Choroid plexus epithelial cell (primary cell): ENCODE measurements at regions not wholly inside any gene's neighbourhood (a gene's known extent, or its start where the extent isn't known, plus 50 kb on each side); places are given as distances from the start of the nearest gene placed in this dataset.

ENCODE experiments used
- DNase-seq: peaks from one replicate; pipeline ENCODE4 v3.0.0-alpha.2; 2010; ENCODE audit warnings: low read depth
- H3K4me3 ChIP-seq: 2 replicates; pipeline ENCODE4 v1.5.1; 2011; ENCODE audit warnings: low read depth, mild to moderate bottlenecking, control low read depth, low read length, moderate library complexity
- TF ChIP-seq, protein P1 (sequence below): conservative IDR thresholded peaks from 2 replicates; pipeline ENCODE4 v1.5.1; 2011; ENCODE audit warnings: low read depth, mild to moderate bottlenecking, control low read depth, inconsistent platforms, low read length, moderate library complexity

DNA sequence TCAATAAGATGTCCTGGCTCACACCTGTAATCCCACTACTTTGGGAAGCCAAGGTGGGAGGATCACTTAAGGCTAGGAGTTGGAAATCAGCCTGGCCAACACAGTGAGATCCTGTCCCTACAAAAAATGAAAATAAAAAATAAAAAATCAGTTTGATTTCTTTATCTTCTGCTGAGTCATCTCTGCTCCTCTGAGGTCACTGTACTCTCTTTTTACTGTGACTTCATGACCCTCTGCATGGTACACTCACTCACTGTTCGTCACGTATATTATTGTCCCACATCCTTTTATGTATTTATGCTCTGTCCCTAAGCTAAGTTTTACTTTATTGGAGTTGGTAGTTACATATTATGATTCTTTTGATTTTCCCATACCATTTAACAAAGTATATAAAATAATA, 333.3 kb downstream of the PCDH7 start:
- DNase-seq = no peak
- H3K4me3 ChIP-seq = no peak overlapping the region
- TF ChIP-seq, protein P1, sequence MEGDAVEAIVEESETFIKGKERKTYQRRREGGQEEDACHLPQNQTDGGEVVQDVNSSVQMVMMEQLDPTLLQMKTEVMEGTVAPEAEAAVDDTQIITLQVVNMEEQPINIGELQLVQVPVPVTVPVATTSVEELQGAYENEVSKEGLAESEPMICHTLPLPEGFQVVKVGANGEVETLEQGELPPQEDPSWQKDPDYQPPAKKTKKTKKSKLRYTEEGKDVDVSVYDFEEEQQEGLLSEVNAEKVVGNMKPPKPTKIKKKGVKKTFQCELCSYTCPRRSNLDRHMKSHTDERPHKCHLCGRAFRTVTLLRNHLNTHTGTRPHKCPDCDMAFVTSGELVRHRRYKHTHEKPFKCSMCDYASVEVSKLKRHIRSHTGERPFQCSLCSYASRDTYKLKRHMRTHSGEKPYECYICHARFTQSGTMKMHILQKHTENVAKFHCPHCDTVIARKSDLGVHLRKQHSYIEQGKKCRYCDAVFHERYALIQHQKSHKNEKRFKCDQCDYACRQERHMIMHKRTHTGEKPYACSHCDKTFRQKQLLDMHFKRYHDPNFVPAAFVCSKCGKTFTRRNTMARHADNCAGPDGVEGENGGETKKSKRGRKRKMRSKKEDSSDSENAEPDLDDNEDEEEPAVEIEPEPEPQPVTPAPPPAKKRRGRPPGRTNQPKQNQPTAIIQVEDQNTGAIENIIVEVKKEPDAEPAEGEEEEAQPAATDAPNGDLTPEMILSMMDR = no peak

DNA sequence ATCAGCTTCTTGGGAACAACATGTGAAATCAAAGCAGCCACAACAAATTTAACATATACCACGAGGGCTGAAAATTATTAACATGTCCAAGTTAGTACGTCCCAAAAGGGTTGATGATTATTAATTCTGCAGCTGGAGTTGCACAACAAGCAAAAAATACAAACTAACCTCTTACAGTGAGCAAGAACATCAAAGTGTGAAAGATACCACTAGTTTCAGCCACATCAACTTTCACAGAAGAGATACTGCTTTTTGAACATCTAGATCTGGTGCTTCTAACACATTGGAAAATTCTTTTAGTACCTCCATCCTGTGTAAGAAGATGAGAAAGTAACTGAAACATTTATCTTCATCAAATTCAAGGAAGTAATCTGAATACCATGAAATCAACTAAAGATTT, 334.1 kb downstream of the PCDH7 start:
- TF ChIP-seq, protein P1 = no peak
- DNase-seq = no peak
- H3K4me3 ChIP-seq = no peak overlapping the region

DNA sequence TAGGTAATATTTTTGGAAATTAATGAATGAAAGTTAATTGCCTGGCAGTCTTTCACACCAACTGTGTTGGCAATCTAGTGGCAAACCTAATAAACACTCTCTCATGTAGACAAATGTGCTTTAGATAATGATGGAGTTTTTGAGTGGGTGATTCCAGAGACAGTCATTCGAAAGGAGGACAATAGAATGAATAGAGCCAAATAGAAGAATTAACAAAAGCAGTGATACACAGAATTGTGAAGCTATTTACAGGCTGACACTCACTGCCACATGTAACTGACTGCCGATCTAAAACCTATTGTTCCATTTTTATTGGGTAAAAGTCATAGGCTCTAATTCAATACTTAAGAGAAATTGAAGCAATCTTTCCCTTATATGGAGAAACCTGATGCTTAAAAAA, 338.5 kb downstream of the PCDH7 start:
- DNase-seq = no peak
- TF ChIP-seq, protein P1 = no peak
- H3K4me3 ChIP-seq = no peak overlapping the region

DNA sequence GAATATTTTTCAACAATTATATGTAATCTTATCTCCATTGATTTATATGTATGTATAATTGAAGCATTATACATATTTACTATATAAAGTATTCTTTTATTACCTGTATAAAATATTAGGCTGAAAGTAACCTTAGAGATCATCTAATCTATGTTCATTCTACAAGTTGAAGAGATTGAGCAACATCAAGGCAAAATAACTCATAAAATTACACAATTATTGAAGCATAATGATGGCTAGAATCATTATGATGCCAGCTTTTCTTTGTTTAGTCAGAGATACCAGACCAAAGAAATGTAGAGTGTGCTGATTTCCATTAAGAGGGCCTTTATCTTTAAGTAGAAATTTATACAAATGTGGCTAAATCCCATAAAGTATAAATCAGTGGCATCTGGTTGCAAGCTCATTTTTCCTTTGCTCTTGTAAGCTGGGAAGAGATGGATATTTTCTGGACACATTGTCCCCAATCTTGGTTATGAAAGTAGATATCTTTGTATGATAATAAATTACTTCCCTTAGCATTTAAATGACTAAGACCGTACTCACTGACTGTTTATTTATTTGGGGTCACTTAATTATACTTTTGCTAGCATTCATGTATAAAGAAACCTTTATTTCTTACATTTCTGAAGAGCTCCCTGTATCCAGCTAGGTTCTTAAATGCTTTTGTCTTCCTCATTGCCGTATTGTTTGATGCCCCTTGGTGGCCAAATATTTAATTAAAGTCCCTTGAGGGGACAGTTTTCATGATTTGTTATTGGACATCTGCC, 339.8 kb downstream of the PCDH7 start:
- TF ChIP-seq, protein P1 = no peak
- no peak overlapping the region for H3K4me3 ChIP-seq
- DNase-seq = no peak

DNA sequence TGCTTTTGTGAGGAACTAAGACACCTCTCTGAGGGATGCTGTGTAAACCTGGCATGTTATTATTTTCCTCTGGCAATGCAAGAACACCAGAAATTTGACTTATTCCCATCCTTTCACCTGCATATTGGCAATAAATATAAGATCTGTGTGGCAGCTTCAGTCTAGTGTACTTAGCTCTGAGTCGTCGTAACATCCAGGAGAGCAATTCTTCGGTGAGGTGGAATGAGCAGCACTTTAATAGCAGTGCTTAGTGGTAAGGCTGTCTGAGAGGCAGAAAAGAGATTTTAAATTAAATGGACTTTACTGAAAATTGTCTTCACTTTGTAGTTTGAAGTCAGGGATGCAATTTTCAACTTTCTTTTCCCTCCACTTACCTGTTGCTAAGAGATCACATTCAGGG, 344.9 kb downstream of the PCDH7 start:
- no peak for DNase-seq
- H3K4me3 ChIP-seq = no peak overlapping the region
- TF ChIP-seq, protein P1 = no peak

DNA sequence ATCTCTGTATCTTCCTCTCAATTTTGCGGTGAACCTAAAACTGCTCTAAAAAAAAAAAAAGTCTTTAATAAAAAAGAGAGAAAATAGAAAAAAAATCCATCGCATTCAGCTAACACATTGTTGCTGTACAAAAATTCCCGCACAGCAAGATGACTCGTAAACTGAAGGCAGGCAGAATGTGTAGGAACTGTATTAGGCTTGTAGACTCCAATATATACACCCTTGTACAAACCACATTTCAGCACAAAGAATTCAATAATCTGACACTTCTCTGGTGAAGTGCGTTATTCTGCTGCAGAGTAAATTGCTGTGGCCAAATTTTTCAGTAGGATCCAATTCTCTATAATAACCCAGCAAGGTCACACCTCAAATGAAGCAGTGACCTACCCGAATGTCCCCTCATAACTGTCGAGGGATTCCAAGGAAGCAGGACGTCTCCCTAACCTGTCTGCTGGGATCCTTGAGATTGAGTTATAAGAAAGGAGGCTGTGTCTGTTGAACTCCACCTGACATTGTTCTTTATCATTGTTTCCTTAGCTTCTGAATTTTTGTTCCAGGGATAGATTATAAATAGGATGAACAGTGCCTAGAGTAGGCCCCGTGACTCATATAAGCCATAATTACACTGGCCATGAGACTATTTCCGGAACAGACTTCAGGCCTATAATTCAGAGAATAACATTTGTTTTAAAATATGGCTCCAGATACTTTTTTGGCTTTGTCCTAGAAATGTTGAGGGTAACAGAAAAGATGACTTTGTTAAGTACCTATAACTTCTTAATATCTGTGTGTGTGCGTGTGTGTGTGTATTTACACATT, 348.3 kb downstream of the PCDH7 start:
- TF ChIP-seq, protein P1 = no peak
- no peak for DNase-seq
- H3K4me3 ChIP-seq = no peak overlapping the region
